Stimulated activated CD4-positive, alpha-beta T cell treated with anti-CD3 and anti-CD28 coated beads, Interleukin-1b, Interleukin-23, amount 100 ng/mL, for 24 hours (primary cell): ENCODE measurements at regions not wholly inside any gene's neighbourhood (a gene's known extent, or its start where the extent isn't known, plus 50 kb on each side); places are given as distances from the start of the nearest gene placed in this dataset.

ENCODE experiments used
- DNase-seq, 4 experiments: peaks; one replicate each; pipeline ENCODE4 v3.0.0-alpha.2; 2020; ENCODE audit warnings: low read depth in 4 of 4, low spot score in 1 of 4

DNA sequence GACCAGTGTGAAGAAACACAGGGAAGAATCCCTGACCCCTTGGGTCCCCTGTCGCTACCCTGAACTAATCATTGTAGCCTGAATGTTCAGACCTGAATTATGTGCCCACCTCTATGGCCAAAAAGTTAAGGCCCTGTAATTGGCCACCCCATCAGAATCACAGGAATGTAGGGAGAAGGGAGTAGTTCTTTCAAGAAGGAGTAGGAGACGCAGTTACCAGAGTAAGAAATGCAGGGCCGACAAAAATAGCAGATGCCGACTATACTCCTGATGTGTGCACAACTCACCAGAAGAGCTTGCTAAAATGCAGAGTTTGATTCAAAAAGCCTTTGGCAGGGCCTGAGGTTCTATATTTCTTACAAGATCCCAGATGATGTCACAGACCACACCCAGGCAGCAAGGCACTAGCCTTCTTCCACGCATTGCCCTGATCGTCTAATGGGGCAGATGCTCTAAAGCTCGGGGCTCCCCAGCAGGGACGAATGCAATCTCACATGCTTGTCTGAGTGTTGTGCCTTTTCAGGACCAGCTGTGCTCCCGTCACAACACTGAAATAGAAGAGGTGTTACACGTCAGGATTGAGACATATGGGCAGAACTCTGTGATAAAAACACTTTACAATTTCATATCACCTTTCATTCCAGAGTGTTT is 161.0 kb upstream of the FAM241A start:
- DNase-seq, result no peak

GRCh38 chr4:111985426-111985825 is 159.8 kb upstream of the FAM241A start:
- no peak for DNase-seq

DNA sequence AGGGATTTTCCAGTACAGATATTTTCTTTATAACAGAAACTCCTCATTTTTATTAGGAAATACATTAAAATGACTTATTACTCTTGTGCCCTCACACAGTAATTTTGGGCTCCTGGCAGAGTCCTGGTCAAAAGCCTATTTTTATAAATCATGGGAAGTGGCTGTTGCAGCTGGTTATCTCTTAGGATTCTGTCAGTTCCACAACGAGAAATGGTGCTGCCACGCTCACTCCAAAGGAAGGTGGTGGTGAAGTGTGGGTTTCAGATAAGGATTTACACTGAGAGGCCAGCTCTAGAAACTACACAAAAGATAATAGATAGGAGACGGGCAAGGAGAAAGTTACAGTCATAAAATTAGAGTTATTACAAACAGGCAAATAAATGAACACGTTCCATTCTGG is 159.2 kb upstream of the FAM241A start:
- no peak for DNase-seq

DNA sequence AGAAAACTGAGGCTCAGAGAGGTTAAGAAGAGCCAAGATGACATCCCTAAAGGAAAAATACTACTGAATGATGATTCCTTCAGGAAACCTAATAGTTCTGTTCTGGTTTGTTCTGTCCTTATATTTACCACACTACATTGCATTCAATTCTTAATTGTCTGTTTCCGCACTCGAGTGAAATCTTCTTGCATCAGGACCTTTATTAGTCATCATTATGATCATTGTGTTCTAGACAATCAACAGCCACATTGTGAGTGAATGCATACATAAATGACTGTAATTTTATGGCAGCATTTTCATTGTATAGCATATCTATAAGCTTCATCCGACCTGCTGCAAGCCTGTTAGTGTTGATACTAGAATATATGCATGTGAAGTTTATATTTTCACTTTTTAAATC is 156.7 kb upstream of the FAM241A start:
- DNase-seq, result no peak

DNA sequence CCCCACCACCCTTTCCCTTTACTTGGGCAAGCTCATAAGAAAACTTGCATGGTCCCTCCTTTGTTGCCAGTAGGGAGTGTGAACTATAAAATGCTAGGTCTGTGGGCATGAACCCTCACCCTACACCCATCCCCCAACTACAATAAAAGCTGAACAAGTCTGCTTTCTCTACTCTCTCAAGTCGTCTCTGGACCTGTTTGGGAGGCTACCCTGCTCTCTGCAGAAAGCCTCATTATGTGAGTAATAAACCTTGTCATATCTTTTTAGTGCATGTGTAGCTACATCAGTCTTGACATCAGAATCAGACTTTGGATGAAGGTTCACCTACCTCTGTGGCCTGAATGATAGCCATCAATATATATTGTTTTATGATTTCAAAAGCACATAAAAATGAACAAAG is 155.4 kb upstream of the FAM241A start:
- no peak for DNase-seq

DNA sequence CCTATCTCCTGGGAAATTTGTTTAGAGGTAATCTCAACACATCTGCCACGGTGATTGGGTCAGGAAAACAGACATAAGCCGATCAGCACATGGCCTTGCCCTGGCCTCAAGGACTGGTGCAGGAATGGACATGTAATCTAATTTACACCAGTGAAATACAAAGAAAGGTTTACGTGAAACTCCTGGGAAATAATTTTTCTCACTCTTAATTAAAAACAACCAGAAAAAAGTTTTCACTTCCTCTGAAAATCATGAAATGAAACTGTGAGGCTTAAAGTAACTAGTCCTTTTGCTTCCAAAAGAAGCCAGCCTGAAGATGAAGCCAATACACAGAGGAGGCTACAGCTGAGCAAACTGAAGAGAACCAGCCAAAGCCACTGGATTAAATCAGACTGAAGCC is 154.1 kb upstream of the FAM241A start:
- no peak for DNase-seq

- DNase-seq, result no peak
These were observed 153.5 kb upstream of the FAM241A start for GRCh38 chr4:111991797-111992196.

DNA sequence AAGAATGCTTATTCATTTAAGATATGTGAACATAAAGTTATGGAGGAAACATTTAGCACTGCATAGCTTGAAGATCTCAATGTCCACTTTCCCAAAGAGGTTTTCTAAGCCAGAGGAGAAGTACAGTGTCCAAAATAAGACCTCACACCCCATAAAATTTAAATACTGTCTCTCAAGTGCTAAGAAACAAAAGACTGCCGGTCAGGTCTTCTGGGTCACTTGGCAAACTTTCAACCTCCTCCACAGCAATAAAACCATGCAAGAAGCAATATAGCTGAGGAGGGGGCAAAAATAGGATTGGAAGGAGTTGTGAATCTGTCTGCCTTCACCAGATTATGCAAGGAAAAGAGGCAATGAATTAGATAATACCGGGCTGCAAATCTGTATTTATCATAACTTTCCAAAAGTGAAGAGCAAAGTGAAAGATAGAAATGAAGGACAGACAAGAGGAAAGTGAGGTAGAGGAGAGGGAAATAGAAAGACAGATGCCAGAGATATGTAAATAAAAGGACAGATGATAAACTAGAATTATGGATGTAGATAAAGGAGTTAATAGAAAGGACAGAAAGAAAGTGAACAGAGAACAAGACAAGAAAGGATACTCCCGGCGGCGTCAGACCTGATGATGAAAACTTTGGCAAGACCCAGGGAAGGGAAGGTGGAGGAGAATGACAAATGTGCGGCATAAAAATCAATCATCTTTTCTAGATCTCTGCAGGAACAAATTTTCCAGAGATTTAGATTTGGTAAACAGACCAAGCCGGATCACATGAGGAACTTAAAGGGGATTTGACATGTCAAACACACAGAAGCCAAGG is 152.7 kb upstream of the FAM241A start:
- no peak for DNase-seq

DNA sequence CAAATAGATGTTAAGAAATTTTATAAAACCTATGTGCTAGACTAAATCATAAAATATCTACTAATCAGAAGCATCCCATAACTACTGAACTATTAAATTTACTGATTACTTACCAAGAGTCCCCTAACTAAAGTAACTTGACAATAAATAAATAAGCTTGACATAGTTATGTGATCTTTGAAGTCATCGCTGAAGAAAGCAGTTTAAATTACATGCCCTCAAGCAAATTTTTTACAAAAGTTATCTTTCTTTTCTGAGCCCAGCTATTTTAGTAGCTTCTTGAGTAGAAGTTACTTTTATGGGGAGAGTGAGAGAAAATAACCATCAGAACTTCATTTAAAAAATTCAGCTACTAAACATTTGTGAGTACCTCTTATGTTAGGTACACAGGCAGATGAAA is 150.9 kb upstream of the FAM241A start:
- DNase-seq, result no peak

- no peak for DNase-seq
These were observed 147.5 kb upstream of the FAM241A start for GRCh38 chr4:111997785-111998184.

GRCh38 chr4:111999801-112000200 is 145.5 kb upstream of the FAM241A start:
- no peak for DNase-seq

GRCh38 chr4:112001041-112001440 is 144.2 kb upstream of the FAM241A start:
- no peak for DNase-seq

- no peak for DNase-seq
These were observed 143.0 kb upstream of the FAM241A start for GRCh38 chr4:112002248-112002661.

- no peak for DNase-seq
These were observed 141.9 kb upstream of the FAM241A start for GRCh38 chr4:112003231-112003907.

GRCh38 chr4:112005027-112005426 is 140.2 kb upstream of the FAM241A start:
- DNase-seq, result no peak

DNA sequence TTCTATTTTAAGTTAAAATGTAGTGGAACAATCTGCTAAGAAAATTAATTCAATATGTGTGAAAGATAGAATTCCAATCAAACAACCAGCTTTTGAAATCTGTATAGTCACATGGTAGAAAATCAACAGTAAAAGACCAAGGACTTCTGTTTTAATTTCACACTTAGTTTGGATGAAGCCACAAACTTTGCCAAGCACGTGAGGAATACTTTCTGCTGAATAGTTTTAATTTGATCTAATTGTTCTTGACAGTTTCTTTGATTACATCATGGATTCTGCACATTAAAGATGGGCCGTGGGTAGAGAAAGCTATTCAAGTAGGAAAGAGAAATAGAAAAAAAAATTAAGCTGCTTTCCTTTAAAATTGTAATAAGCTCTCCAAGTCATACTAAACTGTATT is 137.9 kb upstream of the FAM241A start:
- no peak for DNase-seq

GRCh38 chr4:112015960-112016359 is 129.3 kb upstream of the FAM241A start:
- no peak for DNase-seq

DNA sequence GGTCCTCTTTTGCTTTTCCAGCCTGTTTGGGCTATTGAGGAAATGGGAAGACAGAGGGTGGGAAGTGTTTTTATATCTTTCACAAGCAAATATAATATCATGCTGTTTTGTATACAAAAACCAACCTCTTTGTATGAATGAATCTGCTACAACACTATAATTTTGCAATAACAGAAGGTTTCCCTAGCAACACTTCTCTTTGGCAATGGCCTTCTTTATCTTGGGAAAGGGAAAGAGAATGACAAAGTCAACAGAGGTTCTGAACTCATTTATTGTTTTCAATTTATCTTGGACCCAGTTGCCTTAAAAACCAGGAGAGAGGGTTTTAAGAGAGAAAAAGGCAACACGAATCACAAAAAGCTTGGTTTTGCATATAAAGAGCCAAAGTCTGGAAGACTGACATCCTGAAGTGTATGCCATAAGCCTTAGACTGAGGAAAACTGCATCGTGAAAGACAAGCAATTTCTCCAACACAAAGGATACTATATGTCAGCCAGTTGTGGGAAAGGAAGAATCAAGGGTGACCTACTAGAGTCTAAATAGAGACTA is 121.8 kb upstream of the FAM241A start:
- DNase-seq, result no peak

DNA sequence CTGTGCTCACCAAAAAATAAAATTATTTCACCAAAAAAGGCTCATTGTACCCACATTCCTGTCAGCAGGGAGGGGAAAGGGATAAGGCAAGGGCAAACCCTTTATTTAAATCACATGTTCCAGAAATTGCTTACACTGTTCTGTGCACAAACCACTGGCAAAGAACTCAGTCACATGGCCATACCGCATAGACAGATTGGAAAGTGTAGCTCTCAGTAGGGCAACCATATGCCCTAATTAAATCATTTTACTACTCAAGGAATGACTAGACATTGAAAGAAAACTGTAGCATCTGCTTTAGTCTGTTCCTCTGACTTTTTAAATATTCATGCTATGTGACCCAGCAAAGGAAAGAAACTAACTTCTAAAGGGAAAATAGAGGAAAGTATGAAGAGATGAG is 119.2 kb upstream of the FAM241A start:
- no peak for DNase-seq

DNA sequence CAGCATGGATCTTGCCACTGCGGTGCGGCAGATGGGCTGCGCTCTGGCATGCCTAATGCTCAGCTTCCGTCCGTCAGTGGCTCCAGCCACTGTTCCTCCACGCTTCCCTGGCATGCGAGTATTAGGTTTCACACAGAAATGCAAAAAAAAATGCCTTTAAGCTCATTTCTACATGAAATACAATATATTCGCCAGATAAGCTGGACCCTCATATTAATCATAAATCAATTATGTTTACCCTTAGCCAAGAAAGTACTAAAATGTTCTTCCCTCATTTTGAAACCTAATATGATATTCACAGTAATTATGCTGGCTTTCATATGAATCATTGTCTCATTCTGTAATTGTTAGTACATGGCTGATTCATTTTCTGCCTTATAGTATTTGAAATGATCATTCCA is 115.5 kb upstream of the FAM241A start:
- DNase-seq, result no peak

- no peak for DNase-seq
These were observed 113.4 kb upstream of the FAM241A start for GRCh38 chr4:112031712-112032328.

GRCh38 chr4:112036886-112037285 is 108.4 kb upstream of the FAM241A start:
- no peak for DNase-seq
